PC-3 (cell line): ENCODE measurements at regions not wholly inside any gene's neighbourhood (a gene's known extent, or its start where the extent isn't known, plus 50 kb on each side); places are given as distances from the start of the nearest gene placed in this dataset.

Source experiments
- ATAC-seq: fragments of 200-7000 bp; cut with Tn5 transposase; 2 replicates; pipeline ENCODE4 v1.9.1; 2020; ENCODE audit warnings: mild to moderate bottlenecking, moderate library complexity
- BruUV-seq: library from RNA; stranded (reverse); fragments of 400-500 nt; replicated peaks from 2 replicates; lab custom pipeline; 2021; lab: Mats Ljungman, UMichigan
- CTCF ChIA-PET: fragments of 300-600 bp; sonication (Branson Sonifier 250); formaldehyde crosslinking; loops from one replicate; lab custom pipeline; 2022; ENCODE audit warnings: antibody characterized with exemption; lab: Charles Lee
- POLR2A ChIA-PET: fragments of 300-600 bp; sonication (Branson Sonifier 250); formaldehyde crosslinking; loops from one replicate; lab custom pipeline; 2022; ENCODE audit warnings: antibody characterized with exemption; ENCODE audit not compliant: unreplicated experiment; lab: Charles Lee
- DNase-seq: peaks from one replicate; pipeline ENCODE4 v3.0.0-alpha.2; 2015
- H2AFZ ChIP-seq: fragments of 300-600 bp; sonication (generic); 2 replicates; pipeline ENCODE4 v1.6.0; 2016; ENCODE audit warnings: antibody characterized with exemption, low read length
- H3F3A ChIP-seq: fragments of 300-600 bp; sonication (generic); one replicate; pipeline ENCODE4 v1.6.0; 2017; ENCODE audit warnings: antibody characterized with exemption, low read length, control low read depth, mild to moderate bottlenecking; ENCODE audit not compliant: unreplicated experiment
- H3K27ac ChIP-seq: fragments of 300-600 bp; sonication (generic); 2 replicates; pipeline ENCODE4 v1.5.1; 2016; ENCODE audit warnings: mild to moderate bottlenecking, low read length
- H3K27me3 ChIP-seq: fragments of 300-600 bp; sonication (generic); 2 replicates; pipeline ENCODE4 v1.6.1; 2016; ENCODE audit warnings: low read length, mixed read lengths
- H3K36me3 ChIP-seq: fragments of 300-600 bp; sonication (generic); 2 replicates; pipeline ENCODE4 v1.6.1; 2016; ENCODE audit warnings: low read depth, mixed run types, low read length, mixed read lengths
- H3K4me1 ChIP-seq: fragments of 300-600 bp; sonication (generic); 2 replicates; pipeline ENCODE4 v1.5.1; 2016; ENCODE audit warnings: low read length; ENCODE audit not compliant: insufficient read depth
- H3K4me2 ChIP-seq: fragments of 300-600 bp; sonication (generic); 2 replicates; pipeline ENCODE4 v1.6.0; 2016; ENCODE audit warnings: low read length
- H3K4me3 ChIP-seq: fragments of 300-600 bp; sonication (generic); 2 replicates; pipeline ENCODE4 v1.5.1; 2016; ENCODE audit warnings: mild to moderate bottlenecking, low read length, mixed read lengths
- H3K79me2 ChIP-seq: fragments of 300-600 bp; sonication (generic); 2 replicates; pipeline ENCODE4 v1.6.1; 2017; ENCODE audit warnings: low read length, mixed read lengths
- H3K9ac ChIP-seq: fragments of 300-600 bp; sonication (generic); 2 replicates; pipeline ENCODE4 v1.6.0; 2016; ENCODE audit warnings: mild to moderate bottlenecking, low read length
- H3K9me2 ChIP-seq: fragments of 300-600 bp; sonication (generic); replicated peaks from 2 replicates; pipeline ENCODE4 v1.6.1; 2016; ENCODE audit warnings: mixed run types, low read length, mixed read lengths
- H3K9me3 ChIP-seq: fragments of 300-600 bp; sonication (generic); 2 replicates; pipeline ENCODE4 v1.6.1; 2016; ENCODE audit warnings: low read length, mixed read lengths
- H4K20me1 ChIP-seq: fragments of 300-600 bp; sonication (generic); 2 replicates; pipeline ENCODE4 v1.6.1; 2016; ENCODE audit warnings: low read length, mixed read lengths
- EZH2 ChIP-seq: fragments of 300-600 bp; sonication (generic); IDR thresholded peaks from one replicate; pipeline ENCODE4 v1.6.1; 2017; ENCODE audit warnings: antibody characterized with exemption, mild to moderate bottlenecking, low read length; ENCODE audit not compliant: unreplicated experiment
- EZH2phosphoT487 ChIP-seq: fragments of 300-600 bp; sonication (generic); IDR thresholded peaks from 2 replicates; pipeline ENCODE4 v1.6.1; 2018; ENCODE audit warnings: mild to moderate bottlenecking, antibody characterized with exemption, low read length, borderline replicate concordance
- intact Hi-C: fragments of 100-400 bp; cut with micrococcal nuclease; formaldehyde crosslinking; loops from 2 replicates; pipeline ENCODE4 v1.9.0; 2023
- TF ChIP-seq, protein P1 (sequence below): fragments of 300-600 bp; sonication (generic); conservative IDR thresholded peaks from 2 replicates; pipeline ENCODE4 v1.5.1; 2017; ENCODE audit warnings: antibody characterized with exemption, low read depth, mild to moderate bottlenecking, low read length

DNA sequence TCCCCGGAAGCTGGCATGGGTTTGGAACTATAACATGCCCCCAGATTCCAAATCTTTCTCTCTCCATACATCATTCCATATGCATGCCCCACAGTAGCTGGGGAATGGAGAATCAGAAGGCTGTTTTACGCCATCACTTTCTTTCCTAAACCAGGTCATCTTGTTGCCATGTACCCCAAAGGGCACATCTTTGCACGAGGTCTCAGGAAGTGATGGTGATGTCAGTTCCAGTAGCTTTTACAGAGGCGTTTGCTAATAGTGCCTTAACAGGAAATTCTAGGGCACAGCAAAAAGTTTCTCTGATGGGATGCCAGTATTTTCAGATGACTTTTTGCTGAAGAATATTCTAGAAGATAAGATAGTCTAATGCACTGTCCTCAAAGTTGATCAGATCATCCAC is 241.5 kb downstream of the MAF start:
- Histone ChIP-seq H3K4me1 (no peaks in the 10 kb centered on the region), H3K9me3 (no peaks in the 10 kb centered on the region), H3K27ac (no peak overlapping the region), H3K36me3 (no peaks in the 10 kb centered on the region), H3K4me2 (no peak overlapping the region), H3K27me3 (no peaks in the 10 kb centered on the region), H3K9ac (no peak overlapping the region), H3K4me3 (no peak overlapping the region), H2AFZ (no peak overlapping the region), H3F3A (no peaks in the 10 kb centered on the region), H4K20me1 (no peaks in the 10 kb centered on the region), H3K9me2 (no peaks in the 10 kb centered on the region), H3K79me2 (no peaks in the 10 kb centered on the region)
- no TSS peak for BruUV-seq
- ATAC-seq, result no peak
- no peak for DNase-seq
- ChIA-PET POLR2A (no interaction called here), CTCF (no interaction called here)
- intact Hi-C loops, result no loop called here
- TF ChIP-seq, protein P1, sequence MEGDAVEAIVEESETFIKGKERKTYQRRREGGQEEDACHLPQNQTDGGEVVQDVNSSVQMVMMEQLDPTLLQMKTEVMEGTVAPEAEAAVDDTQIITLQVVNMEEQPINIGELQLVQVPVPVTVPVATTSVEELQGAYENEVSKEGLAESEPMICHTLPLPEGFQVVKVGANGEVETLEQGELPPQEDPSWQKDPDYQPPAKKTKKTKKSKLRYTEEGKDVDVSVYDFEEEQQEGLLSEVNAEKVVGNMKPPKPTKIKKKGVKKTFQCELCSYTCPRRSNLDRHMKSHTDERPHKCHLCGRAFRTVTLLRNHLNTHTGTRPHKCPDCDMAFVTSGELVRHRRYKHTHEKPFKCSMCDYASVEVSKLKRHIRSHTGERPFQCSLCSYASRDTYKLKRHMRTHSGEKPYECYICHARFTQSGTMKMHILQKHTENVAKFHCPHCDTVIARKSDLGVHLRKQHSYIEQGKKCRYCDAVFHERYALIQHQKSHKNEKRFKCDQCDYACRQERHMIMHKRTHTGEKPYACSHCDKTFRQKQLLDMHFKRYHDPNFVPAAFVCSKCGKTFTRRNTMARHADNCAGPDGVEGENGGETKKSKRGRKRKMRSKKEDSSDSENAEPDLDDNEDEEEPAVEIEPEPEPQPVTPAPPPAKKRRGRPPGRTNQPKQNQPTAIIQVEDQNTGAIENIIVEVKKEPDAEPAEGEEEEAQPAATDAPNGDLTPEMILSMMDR, result no peak

DNA sequence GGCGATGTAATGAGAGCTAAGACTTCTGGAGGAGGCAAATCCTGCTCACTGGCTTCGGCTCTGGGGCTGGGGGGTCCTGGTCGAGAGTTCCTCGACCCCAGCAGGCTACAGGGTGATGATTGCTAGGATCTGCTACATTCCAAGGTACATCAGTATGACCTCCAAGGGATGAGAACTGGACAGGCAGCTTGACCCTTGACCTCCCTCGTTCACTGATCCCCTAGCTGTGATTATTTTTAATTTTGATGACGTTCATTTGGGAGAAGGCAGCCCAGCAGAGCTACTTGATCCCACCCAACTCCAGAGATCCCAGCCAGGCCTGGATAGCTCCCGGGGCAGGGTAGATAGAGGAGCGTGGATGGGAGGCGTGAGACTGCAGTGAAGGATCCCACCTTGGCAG is 242.3 kb downstream of the MAF start:
- no peak overlapping the region for H3K4me2 ChIP-seq
- intact Hi-C loops, result no loop called here
- no peaks in the 10 kb centered on the region for H3K27me3 ChIP-seq
- no peak overlapping the region for H3K9ac ChIP-seq
- H3K36me3 ChIP-seq, result no peaks in the 10 kb centered on the region
- no peaks in the 10 kb centered on the region for H3K4me1 ChIP-seq
- POLR2A ChIA-PET, result no interaction called here
- H3F3A ChIP-seq, result no peaks in the 10 kb centered on the region
- DNase-seq, result no peak
- no peak overlapping the region for H2AFZ ChIP-seq
- H3K27ac ChIP-seq, result no peak overlapping the region
- CTCF ChIA-PET, result no interaction called here
- no peak overlapping the region for H3K4me3 ChIP-seq
- no TSS peak for BruUV-seq
- no peaks in the 10 kb centered on the region for H3K9me3 ChIP-seq
- no peaks in the 10 kb centered on the region for H3K79me2 ChIP-seq
- ATAC-seq, result no peak
- no peaks in the 10 kb centered on the region for H3K9me2 ChIP-seq
- no peak for TF ChIP-seq EZH2phosphoT487
- TF ChIP-seq EZH2, result no peak
- TF ChIP-seq, protein P1, result no peak
- no peaks in the 10 kb centered on the region for H4K20me1 ChIP-seq

DNA sequence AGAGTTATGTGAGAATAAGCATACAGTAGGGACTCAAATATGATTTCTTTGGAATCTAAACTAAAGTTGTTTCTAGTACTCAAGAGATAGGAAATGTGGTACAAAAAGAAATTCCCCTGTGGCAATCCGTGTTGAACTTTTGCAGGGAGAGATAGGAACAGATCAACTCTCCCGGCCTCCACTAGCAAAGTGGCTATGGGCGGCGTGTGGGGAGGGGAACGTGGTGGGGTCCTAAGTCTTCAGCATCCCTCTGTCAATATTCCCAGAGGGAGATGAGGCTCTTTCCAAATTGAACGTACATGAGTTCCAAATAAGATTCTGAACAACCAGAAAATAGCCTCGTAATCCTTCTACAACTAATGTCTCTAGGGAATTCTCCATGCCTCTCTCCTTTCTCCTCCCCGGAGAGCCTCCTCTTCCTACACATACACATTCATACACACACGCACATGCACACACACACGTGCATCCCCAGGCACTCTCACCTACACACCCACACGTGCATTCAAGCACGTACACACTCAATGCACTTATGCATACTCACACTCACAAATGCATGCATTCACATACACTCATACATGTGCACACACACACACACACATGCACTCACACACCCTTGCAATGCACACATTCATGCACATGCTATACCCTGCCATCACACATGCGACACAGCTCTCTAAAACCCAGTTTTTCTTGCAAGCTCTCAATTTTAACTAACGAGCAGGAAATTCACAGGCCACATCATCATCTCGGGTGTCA is 244.8 kb downstream of the MAF start:
- Histone ChIP-seq H3K27me3 (no peaks in the 10 kb centered on the region), H3K36me3 (no peaks in the 10 kb centered on the region), H3K9me2 (no peaks in the 10 kb centered on the region), H3K9me3 (no peaks in the 10 kb centered on the region), H2AFZ (no peak overlapping the region), H3K4me3 (no peak overlapping the region), H3K27ac (no peak overlapping the region), H3K79me2 (no peaks in the 10 kb centered on the region), H4K20me1 (no peaks in the 10 kb centered on the region), H3K4me1 (no peaks in the 10 kb centered on the region), H3F3A (no peaks in the 10 kb centered on the region), H3K9ac (no peak overlapping the region), H3K4me2 (no peak overlapping the region)
- ChIA-PET CTCF (no interaction called here), POLR2A (no interaction called here)
- ATAC-seq (no peak), DNase-seq (no peak)
- BruUV-seq, result no TSS peak
- intact Hi-C loops, result no loop called here
- TF ChIP-seq, protein P1, result no peak
- TF ChIP-seq EZH2phosphoT487 (no peak), EZH2 (no peak)
